NCI-H1694 (cell line): ENCODE measurements at regions not wholly inside any gene's neighbourhood (a gene's known extent, or its start where the extent isn't known, plus 50 kb on each side); places are given as distances from the start of the nearest gene placed in this dataset.
"Not testable (repeated sequence)": the region's sequence is repeated elsewhere in the genome, so short reads cannot be mapped to it uniquely, and the experiment has no call there.

Experiments
- DNase-seq: peaks from one replicate; lab custom pipeline; 2025; lab: John Stamatoyannopoulos, UW

DNA sequence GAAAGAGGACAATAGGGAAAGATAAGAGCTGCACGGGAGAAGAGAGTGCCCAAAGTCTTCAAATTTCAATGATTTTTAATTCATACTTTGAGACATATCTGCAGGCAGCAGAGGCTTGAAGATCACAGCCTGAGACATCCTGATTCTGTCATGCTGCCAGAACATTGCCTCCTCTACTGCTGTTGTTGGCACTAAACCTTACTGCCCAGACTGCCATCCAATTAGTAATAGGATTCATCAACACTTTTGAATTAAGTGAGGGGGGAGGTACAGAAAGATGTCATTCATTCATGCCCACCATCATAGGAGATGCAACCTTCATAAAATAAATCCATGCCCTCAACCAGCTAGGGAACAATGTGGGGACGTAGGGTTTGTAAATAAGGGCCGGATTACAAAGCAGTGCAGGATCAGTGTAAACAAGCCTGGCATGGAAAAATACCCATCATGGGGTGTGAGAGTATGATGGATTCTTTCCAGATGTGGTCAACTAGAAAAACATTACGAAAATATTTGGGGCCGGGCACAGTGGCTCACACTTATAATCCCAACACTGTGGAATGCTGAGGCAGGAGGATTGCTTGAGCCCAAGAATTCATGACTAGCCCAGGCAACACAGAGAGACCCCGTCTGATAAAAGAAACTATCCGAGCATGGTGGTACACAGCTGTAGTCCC, 122.1 kb upstream of the DAPK1 start:
- no peak for DNase-seq

GRCh38 chr9:87378676-87379075, 119.0 kb upstream of the DAPK1 start:
- DNase-seq = no peak

- DNase-seq = no peak
Observed at GRCh38 chr9:87379300-87379699, 118.4 kb upstream of the DAPK1 start.

DNA sequence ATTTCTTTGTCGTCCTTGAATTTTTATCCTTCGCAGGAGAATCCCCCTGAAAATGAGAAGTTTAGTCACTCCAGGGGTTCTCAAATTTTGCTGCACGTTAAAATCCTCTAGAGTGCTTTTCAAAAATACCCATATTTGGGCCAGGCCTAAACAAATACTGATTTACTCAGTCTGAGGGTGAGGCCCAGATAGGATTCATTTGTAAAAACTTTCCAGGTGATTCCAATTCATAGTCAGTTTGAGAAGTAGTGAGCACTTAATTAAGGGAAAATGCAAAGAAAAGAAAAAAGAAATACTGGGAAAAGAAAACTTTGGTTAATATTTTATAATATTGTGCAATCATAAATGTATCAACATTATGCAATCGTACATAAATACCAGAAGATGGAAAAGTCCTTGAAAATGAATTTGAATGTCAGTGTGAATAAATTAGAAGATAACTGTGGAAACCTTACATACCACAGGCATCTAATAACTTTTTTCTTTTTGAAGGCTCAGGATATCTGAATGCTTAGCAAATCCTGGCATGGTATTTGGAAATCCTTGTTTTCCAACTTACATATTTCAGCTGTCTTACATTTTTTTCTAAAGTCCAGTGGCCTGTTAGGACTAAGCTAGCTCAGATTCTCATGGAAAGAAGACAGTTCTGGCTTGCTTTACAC, 116.5 kb upstream of the DAPK1 start:
- no peak for DNase-seq

DNA sequence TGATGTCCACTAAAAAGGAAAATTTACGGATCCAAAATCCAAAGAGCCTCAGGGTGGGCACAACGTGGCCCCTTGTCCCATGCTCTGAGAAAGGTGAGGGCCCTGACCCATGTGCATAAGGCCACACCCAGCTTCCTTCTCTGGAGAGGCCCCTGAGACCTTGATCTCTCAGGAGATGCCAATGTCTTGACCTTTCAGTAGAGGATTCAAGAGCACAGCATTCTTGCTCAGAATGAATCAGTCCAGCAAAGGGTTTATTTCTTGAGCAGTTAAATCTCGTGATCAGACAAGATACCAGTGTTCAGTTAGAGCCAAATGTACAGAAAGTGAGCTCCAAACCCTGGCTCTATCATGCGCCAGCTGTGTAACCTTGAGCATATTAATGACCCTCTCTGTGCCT, 115.9 kb upstream of the DAPK1 start:
- DNase-seq = no peak

GRCh38 chr9:87382900-87383299, 114.8 kb upstream of the DAPK1 start:
- DNase-seq = no peak

- DNase-seq = no peak
Observed at GRCh38 chr9:87383344-87384150, 114.1 kb upstream of the DAPK1 start.

- no peak for DNase-seq
Observed at GRCh38 chr9:87386490-87387025, 111.1 kb upstream of the DAPK1 start.

DNA sequence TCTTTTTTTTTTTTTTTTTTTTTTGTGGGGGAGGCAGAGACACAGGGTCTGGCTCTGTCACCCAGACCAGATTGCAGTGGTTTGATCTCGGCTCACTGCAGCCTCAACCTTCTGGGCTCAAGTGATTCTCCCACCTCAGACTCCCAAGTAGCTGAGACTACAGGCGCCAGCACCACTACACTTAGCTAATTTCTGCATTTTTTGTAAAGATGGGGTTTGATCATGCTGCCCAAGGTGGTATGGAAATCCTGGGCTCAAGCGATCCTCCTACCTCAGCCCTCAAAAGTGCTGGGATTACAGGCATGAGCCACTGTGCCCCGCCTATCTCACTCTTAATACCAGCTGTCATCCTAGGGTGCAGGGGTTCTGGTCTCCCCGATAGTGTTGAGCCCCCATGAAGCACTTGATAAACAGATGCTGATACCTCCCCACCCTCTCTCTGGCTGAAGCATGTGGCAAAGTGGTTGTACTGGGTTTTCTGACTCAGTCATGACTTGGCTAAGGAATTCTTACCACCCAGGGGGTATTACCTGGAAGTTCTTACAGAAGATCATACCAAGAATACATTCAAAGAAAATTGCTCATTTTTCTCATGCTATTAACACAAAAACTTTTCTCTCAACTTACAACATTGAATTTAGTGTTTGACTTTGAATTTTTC, 110.2 kb upstream of the DAPK1 start:
- no peak for DNase-seq

GRCh38 chr9:87388708-87389107, 109.0 kb upstream of the DAPK1 start:
- not testable (repeated sequence) for DNase-seq

DNA sequence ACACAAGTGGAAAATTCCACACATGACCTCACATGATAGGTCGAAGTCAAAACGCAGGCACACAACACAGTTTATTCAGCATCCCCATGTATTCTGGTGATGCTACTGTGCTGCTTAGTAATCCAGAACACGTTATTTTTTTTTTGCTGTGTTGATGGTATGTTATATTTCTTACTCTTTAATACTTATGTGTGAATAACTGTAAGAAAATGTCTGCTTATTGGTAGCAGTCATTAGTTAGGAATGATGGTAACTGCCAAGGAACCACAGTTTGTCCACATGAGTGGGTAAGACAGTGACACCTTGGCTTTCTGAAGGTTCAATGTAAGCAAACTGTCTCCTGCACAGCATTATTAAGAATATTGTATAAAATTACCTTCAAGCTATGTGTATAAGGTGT, 107.7 kb upstream of the DAPK1 start:
- DNase-seq = no peak

DNA sequence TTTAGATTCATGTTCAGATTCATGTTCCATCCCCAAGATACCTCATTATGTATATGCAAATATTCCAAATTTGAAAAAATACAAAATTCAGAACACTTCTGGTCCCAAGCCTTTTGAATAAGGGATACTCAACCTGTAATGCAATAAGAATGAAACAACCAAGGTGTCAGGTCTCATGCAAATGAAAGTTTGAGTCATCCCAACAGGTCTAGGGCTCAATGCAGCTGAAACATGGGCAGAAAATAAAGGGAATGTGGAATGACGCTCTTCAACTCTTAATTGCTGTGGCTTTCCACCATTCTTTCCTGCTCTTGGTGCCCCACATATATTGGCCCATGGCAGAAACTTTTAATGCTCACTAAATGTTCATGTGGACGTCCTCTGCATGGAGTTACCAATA, 107.3 kb upstream of the DAPK1 start:
- no peak for DNase-seq

- DNase-seq = no peak
Observed at GRCh38 chr9:87392086-87392485, 105.6 kb upstream of the DAPK1 start.

- DNase-seq = no peak
Observed at GRCh38 chr9:87393706-87394230, 103.9 kb upstream of the DAPK1 start.

DNA sequence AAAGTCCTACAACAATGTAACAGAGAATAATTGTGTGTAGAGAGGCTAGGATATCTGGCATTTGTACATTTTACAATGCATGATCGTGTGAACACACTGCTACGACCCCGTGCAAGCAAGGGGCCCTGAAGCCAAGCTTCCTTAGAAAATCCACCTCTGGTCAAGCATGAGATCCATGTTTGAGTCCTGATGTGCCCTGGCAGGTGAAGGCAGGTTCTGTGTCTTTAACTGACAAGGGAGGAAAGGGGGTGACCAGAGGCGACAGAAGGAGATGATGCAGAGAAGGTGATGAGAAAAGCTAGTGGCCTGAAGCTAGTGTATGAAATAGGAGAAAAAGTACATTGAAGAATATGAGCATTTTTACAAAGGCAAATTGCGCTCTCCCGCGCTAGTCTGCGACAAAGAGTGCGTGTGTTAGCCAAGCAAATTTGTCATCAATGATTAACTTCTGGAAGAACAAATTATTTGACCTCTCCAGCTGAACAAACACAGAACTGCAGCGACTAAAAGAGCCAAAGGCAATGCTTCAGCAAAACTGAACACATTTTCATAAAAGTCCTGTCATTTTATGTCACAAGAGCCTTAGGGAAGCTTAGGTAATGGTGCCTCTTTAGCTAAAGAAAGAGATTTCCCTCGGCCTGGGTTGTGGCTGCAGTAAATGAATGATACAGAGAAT, 101.7 kb upstream of the DAPK1 start:
- DNase-seq = no peak

DNA sequence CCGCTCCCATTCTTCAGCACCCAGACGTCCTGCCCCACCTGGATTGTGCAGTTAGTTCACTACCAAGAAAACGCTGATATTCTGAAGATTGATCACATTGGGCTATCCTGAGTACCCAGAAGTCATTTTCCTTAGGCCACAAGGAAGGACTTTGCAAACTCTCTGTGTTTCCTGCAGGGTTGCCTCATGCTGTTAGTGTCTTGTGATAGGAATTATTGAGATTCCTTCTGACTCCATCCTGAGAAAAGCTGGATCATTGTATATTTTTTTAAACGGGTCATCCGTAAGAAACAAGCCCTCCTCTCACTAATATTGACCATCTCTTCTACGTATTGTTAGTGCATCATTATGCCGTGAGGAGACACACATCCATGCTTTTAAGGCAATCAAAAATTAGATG, 96.0 kb upstream of the DAPK1 start:
- no peak for DNase-seq

DNA sequence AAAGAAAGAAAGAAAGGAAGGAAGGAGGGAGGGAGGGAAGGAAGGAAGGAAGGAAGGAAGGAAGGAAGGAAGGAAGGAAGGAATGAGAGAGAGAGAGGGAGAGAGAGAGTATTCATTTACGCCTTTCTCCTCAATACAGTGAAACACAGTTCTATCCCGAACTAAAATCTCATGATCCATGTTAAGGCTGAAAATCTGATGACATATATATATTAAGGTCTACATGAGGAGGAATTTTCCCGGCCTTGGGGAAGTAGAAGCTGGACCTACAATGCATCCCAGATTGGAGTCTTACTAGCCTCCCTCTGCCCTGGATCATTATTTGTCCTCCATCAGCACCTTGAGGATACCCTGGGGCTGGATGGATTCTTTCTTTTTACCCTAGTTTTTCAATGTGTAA, 95.1 kb upstream of the DAPK1 start:
- no peak for DNase-seq

DNA sequence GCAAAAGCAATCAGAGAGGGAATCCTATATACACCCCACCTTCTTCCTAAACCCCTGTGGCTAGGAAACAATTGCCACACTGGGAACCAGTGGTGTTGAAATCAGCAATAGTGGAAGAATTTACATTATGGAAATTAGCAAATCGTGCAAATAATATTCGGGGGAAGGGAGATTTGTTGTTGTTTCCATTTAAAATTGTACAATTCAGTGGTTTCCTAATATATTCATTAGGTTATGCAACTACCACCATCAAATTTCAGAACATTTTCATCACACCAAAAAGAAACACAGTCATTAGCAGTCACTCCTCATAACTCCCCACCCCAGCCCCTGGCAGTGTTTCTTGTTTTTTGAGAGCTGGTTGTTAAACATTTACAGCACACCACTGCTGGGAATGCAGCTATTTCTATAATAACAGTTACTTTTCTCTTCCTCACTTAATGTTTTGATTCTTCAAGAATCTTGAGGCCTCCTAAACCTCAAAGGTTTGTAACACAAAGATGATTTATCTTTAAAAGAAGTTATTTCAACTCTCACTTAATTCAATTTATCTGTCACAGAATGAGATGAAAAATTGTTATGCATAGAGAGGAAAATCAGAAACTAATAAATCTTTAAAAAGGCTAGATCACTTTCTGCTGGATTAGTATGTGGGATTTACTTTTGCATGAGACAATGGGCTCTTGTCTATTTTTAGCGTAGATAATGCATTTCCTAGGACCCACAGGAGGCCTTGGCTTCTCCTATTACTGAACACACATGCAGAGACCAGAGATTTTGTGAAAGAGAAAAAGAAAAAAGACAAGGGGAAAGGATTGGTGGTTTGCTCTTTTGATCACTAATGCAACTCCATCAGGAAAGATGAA, 91.8 kb upstream of the DAPK1 start:
- DNase-seq = no peak

DNA sequence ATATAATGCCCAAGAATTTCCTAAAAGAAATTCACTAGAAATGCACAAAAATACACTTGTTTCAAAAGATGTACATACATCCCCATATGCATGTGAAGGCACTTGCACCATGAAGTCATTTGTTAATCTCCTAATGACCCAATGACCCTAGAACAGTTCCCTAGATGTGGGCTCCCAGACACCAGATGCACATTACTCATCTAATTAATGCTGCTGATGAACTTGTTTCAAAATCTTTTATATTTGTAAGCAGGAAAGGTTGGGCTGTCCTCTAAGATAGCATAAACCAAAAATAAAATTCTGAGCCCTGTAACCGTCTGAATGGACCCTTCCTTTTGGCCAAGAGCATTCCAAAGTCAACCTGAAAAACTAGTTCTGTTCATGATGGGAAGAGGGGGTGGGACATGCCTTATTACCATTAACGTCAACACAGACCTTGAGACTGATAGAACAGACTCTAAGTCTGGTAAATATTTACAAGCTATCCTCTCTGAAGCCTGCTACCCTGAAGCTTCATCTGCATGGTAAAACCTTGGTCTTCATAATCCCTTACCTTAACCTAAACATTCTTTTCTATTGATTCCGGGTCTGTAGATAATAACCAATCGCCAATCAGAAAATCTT, 91.0 kb upstream of the DAPK1 start:
- no peak for DNase-seq
